ENCODE measurements at regions not wholly inside any gene's neighbourhood (a gene's known extent, or its start where the extent isn't known, plus 50 kb on each side); places are given as distances from the start of the nearest gene placed in this dataset.

GRCh38 chrX:114065577-114066223, 518.2 kb upstream of the HTR2C start:
- ChIA-PET POLR2A (no interaction called here), CTCF (ENCODE audit: low intra/inter-chr PET ratio) (no interaction called here)
- no TSS peak for BruUV-seq (replicated peaks)
- Histone ChIP-seq H3K4me2 (ENCODE audit: insufficient read depth, low read length) (no peak overlapping the region), H3K9me3 (replicated peaks; ENCODE audit: control insufficient read depth, insufficient read depth, low read depth, low read length) (peaks cover 3% of the 10 kb centered on the region), H3K4me3 (no peak overlapping the region), H3K79me2 (ENCODE audit: control insufficient read depth, insufficient read depth, low read length) (no peaks in the 10 kb centered on the region), H4K20me1 (replicated peaks; ENCODE audit: control insufficient read depth, insufficient read depth, low read length) (no peaks in the 10 kb centered on the region), H3K9me1 (ENCODE audit: control insufficient read depth, insufficient read depth, low read length) (no peaks in the 10 kb centered on the region), H3K27ac (ENCODE audit: extremely low read depth, low read depth, low read length) (no peak overlapping the region), H3K36me3 (ENCODE audit: control insufficient read depth, insufficient read depth, low read length) (no peaks in the 10 kb centered on the region), H3K9ac (ENCODE audit: insufficient read depth in 1 of 2, low read depth in 2 of 2, low read length in 2 of 2) (no peak overlapping the region), H3K4me1 (replicated peaks in 1 of 2; ENCODE audit: control insufficient read depth in 2 of 2, insufficient read depth in 2 of 2, low read length in 2 of 2) (peaks cover 4 to 6% of the 10 kb centered on the region in 2 experiments; a peak in 4 of 5 replicates), H2AFZ (ENCODE audit: low read depth, low read length) (no peak overlapping the region), H3K27me3 (ENCODE audit: control insufficient read depth in 2 of 2, insufficient read depth in 2 of 2, low read length in 2 of 2) (no peaks in the 10 kb centered on the region)
- TF ChIP-seq YY1 (IDR thresholded peaks at IDR 0.05; ENCODE audit: borderline replicate concordance in 1 of 3, control insufficient read depth in 1 of 3, extremely low read depth in 1 of 3, insufficient read depth in 3 of 3, insufficient read length in 1 of 3, insufficient replicate concordance in 2 of 3, low read depth in 1 of 3, low read length in 2 of 3) (no peak), THRAP3 (IDR thresholded peaks at IDR 0.05; ENCODE audit: borderline replicate concordance) (no peak)
- intact Hi-C loops (cut with micrococcal nuclease), result no loop called here
- DNase-seq (ENCODE audit: extremely low read depth in 1 of 4, low spot score in 3 of 4) (no peak), FAIRE-seq (no peak), ATAC-seq (no peak)
- WGBS (ENCODE audit: insufficient coverage, low coverage, missing lambda C conversion rate), result 31% methylated on average over 4 of the region's 4 CpGs
- in situ Hi-C loops (cut with MboI), result no loop called here

DNA sequence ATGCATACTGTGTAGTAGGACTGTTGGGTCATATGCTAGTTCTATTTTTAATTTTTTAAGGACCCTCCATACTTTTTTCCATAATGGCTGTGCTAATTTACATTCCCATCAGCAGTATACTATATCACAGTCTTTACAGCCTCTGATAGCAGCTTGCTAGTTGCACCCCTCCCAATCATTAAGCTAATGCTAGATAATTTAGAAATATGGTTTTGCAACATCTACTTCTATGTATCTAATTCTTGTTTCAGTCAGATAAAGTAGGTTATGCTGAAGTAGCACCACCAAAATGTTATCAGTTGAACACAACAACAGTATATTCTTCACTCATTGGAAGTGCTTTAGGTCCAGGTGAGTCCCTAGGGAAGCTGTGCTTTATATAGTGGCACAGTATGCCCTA, 522.7 kb upstream of the HTR2C start:
- ChIA-PET CTCF (ENCODE audit: low intra/inter-chr PET ratio) (no interaction called here), POLR2A (interaction anchor here (0.7 kb wide), 1 partner anchor 225 kb away, joined by 3 read pairs; no protein-coding TSS in a partner anchor)
- no peak overlapping the region for H3K4me3 ChIP-seq
- in situ Hi-C loops (cut with MboI), result no loop called here
- peaks cover 4 to 5% of the 10 kb centered on the region in 2 experiments; a peak in 3 of 5 replicates for H3K4me1 ChIP-seq (replicated peaks in 1 of 2; ENCODE audit: control insufficient read depth in 2 of 2, insufficient read depth in 2 of 2, low read length in 2 of 2)
- ATAC-seq (no peak), FAIRE-seq (no peak), DNase-seq (ENCODE audit: extremely low read depth in 1 of 4, low spot score in 3 of 4) (no peak)
- no peak overlapping the region for H3K4me2 ChIP-seq (ENCODE audit: insufficient read depth, low read length)
- H3K9me3 ChIP-seq (replicated peaks; ENCODE audit: control insufficient read depth, insufficient read depth, low read depth, low read length), result peaks cover 3% of the 10 kb centered on the region
- TF ChIP-seq CEBPB (tag; IDR thresholded peaks at IDR 0.05) (peak; percentile 19; the same call in 1 of the 2 replicates), CBFA2T3 (IDR thresholded peaks at IDR 0.05) (0 out of 2 replicates have a peak, but pooled peaks have one; percentile 15)
- TF ChIP-seq, protein P1, sequence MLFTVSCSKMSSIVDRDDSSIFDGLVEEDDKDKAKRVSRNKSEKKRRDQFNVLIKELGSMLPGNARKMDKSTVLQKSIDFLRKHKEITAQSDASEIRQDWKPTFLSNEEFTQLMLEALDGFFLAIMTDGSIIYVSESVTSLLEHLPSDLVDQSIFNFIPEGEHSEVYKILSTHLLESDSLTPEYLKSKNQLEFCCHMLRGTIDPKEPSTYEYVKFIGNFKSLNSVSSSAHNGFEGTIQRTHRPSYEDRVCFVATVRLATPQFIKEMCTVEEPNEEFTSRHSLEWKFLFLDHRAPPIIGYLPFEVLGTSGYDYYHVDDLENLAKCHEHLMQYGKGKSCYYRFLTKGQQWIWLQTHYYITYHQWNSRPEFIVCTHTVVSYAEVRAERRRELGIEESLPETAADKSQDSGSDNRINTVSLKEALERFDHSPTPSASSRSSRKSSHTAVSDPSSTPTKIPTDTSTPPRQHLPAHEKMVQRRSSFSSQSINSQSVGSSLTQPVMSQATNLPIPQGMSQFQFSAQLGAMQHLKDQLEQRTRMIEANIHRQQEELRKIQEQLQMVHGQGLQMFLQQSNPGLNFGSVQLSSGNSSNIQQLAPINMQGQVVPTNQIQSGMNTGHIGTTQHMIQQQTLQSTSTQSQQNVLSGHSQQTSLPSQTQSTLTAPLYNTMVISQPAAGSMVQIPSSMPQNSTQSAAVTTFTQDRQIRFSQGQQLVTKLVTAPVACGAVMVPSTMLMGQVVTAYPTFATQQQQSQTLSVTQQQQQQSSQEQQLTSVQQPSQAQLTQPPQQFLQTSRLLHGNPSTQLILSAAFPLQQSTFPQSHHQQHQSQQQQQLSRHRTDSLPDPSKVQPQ (CRISPR knock-in tag; IDR thresholded peaks at IDR 0.05; ENCODE audit: borderline replicate concordance), result no peak
- no peaks in the 10 kb centered on the region for H3K9me1 ChIP-seq (ENCODE audit: control insufficient read depth, insufficient read depth, low read length)
- H3K27me3 ChIP-seq (ENCODE audit: control insufficient read depth in 2 of 2, insufficient read depth in 2 of 2, low read length in 2 of 2), result no peaks in the 10 kb centered on the region
- no peak overlapping the region for H3K27ac ChIP-seq (ENCODE audit: extremely low read depth, low read depth, low read length)
- H3K9ac ChIP-seq (ENCODE audit: insufficient read depth in 1 of 2, low read depth in 2 of 2, low read length in 2 of 2), result no peak overlapping the region
- BruUV-seq (replicated peaks), result no TSS peak
- no peak overlapping the region for H2AFZ ChIP-seq (ENCODE audit: low read depth, low read length)
- no peaks in the 10 kb centered on the region for H3K36me3 ChIP-seq (ENCODE audit: control insufficient read depth, insufficient read depth, low read length)
- intact Hi-C loops (cut with micrococcal nuclease), result no loop called here
- H4K20me1 ChIP-seq (replicated peaks; ENCODE audit: control insufficient read depth, insufficient read depth, low read length), result no peaks in the 10 kb centered on the region
- peaks cover 29% of the 10 kb centered on the region for H3K79me2 ChIP-seq (ENCODE audit: control insufficient read depth, insufficient read depth, low read length)

Data from K562 (cell line).